AG04450 (cell line): ENCODE measurements at regions not wholly inside any gene's neighbourhood (a gene's known extent, or its start where the extent isn't known, plus 50 kb on each side); places are given as distances from the start of the nearest gene placed in this dataset.
"Not testable (repeated sequence)": the region's sequence is repeated elsewhere in the genome, so short reads cannot be mapped to it uniquely, and the experiment has no call there.

ENCODE experiments used
- CTCF ChIA-PET: fragments of 300-600, 350-600 bp; formaldehyde crosslinking; extraction: SDS; loops from one replicate; lab custom pipeline; 2022; ENCODE audit warnings: antibody characterized with exemption, inconsistent platforms; lab: Charles Lee
- POLR2A ChIA-PET: fragments of 350-600 bp; formaldehyde crosslinking; extraction: SDS; loops from one replicate; lab custom pipeline; 2021; ENCODE audit warnings: antibody characterized with exemption, inconsistent platforms; lab: Yijun Ruan, JAX
- DNase-seq: peaks from one replicate; pipeline ENCODE4 v3.0.0-alpha.2; 2011; ENCODE audit warnings: low read depth, low spot score
- H3K27ac ChIP-seq: one replicate; pipeline ENCODE4 v1.5.1; 2012; ENCODE audit warnings: low read depth, low read length, control low read depth
- H3K27me3 ChIP-seq: one replicate; pipeline ENCODE4 v1.6.0; 2012; ENCODE audit warnings: low read length; ENCODE audit not compliant: control insufficient read depth, insufficient read depth
- H3K4me3 ChIP-seq: 2 replicates; pipeline ENCODE4 v1.5.1; 2011; ENCODE audit warnings: mild to moderate bottlenecking, low read depth, low read length, control low read depth
- H3K9me3 ChIP-seq: 2 replicates; pipeline ENCODE4 v1.5.1; 2012; ENCODE audit warnings: low read length; ENCODE audit not compliant: control insufficient read depth, insufficient read depth
- CTCF ChIP-seq: IDR thresholded peaks from 2 replicates; pipeline ENCODE4 v1.5.1; 2011; ENCODE audit warnings: low read depth, low read length, control low read depth, inconsistent platforms

GRCh38 chr2:8379128-8379527 is 302.7 kb upstream of the ID2 start:
- POLR2A ChIA-PET = no interaction called here
- no peak for TF ChIP-seq CTCF
- DNase-seq = no peak
- Histone ChIP-seq H3K27me3 (no peaks in the 10 kb centered on the region), H3K27ac (no peak overlapping the region), H3K9me3 (no peaks in the 10 kb centered on the region), H3K4me3 (no peak overlapping the region)
- CTCF ChIA-PET = interaction anchor here (0.7 kb wide), 1 partner anchor 39 kb away, joined by 5 read pairs; no protein-coding TSS in a partner anchor

GRCh38 chr2:8379549-8379948 is 302.3 kb upstream of the ID2 start:
- ChIA-PET CTCF (no interaction called here), POLR2A (no interaction called here)

DNA sequence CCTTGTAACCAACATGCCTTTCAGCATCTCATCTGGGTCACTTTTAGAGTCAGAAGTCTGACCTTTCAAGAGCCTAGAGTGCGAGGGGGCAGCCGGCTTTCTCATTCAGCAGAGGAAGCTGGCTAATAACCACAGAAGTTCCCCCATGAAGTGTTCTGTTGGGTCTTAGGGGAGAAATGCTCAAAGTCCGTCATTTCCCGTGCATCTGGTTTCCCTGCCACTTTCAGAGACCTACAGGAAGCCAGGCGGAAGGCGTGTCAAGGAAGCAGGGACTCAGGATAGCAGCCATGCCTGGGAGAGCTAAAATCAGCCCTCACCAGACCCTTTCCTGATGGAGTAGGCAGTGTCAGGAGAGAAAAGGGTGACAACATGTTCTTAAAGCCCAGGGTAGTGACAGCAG is 301.8 kb upstream of the ID2 start:
- Histone ChIP-seq H3K4me3 (no peak overlapping the region), H3K27me3 (no peaks in the 10 kb centered on the region), H3K9me3 (no peaks in the 10 kb centered on the region), H3K27ac (no peak overlapping the region)
- CTCF ChIA-PET = interaction anchor here (1.0 kb wide), 1 partner anchor 953 kb away, joined by 3 read pairs; no protein-coding TSS in a partner anchor
- no peak for DNase-seq
- no peak for TF ChIP-seq CTCF
- POLR2A ChIA-PET = no interaction called here

More at GRCh38 chr2:8379549-8379948, 302.3 kb upstream of the ID2 start:
- Histone ChIP-seq H3K27me3 (no peaks in the 10 kb centered on the region), H3K27ac (no peak overlapping the region), H3K4me3 (no peak overlapping the region), H3K9me3 (no peaks in the 10 kb centered on the region)
- TF ChIP-seq CTCF = no peak
- no peak for DNase-seq

GRCh38 chr2:8380566-8380965 is 301.3 kb upstream of the ID2 start:
- ChIA-PET POLR2A (no interaction called here), CTCF (interaction anchor here (1.0 kb wide), 1 partner anchor 953 kb away, joined by 3 read pairs; no protein-coding TSS in a partner anchor)
- no peaks in the 10 kb centered on the region for H3K27me3 ChIP-seq
- no peak for DNase-seq
- H3K9me3 ChIP-seq = no peaks in the 10 kb centered on the region
- no peak overlapping the region for H3K27ac ChIP-seq
- no peak overlapping the region for H3K4me3 ChIP-seq
- no peak for TF ChIP-seq CTCF

GRCh38 chr2:8382485-8382884 is 299.4 kb upstream of the ID2 start:
- H3K27me3 ChIP-seq = no peaks in the 10 kb centered on the region
- CTCF ChIA-PET = no interaction called here
- POLR2A ChIA-PET = no interaction called here
- no peak for TF ChIP-seq CTCF
- DNase-seq = no peak
- no peak overlapping the region for H3K27ac ChIP-seq
- H3K4me3 ChIP-seq = no peak overlapping the region
- no peaks in the 10 kb centered on the region for H3K9me3 ChIP-seq

DNA sequence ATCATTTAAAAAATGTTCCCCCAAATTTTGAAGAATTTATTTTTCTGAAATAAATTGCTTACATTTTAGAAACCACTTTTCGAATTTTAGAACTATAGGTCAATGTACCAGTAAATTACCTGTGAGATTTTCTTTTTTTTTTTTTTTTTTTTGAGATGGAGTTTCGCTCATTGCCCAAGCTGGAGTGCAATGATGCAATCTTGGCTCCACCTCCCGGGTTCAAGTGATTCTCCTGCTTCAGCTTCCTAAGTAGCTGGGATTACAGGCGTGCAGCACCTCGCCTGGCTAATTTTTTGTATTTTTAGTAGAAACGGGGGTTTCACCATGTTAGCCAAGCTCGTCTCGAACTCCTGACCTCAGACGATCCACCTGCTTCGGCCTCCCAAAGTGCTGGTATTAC is 295.1 kb upstream of the ID2 start:
- H3K9me3 ChIP-seq, H3K27me3 ChIP-seq, H3K4me3 ChIP-seq, DNase-seq, H3K27ac ChIP-seq, POLR2A ChIA-PET: not testable (repeated sequence)
- CTCF ChIA-PET = interaction anchor here (0.7 kb wide), 1 partner anchor 403 kb away, joined by 3 read pairs; no protein-coding TSS in a partner anchor
